ENCODE measurements at regions not wholly inside any gene's neighbourhood (a gene's known extent, or its start where the extent isn't known, plus 50 kb on each side); places are given as distances from the start of the nearest gene placed in this dataset.

DNA sequence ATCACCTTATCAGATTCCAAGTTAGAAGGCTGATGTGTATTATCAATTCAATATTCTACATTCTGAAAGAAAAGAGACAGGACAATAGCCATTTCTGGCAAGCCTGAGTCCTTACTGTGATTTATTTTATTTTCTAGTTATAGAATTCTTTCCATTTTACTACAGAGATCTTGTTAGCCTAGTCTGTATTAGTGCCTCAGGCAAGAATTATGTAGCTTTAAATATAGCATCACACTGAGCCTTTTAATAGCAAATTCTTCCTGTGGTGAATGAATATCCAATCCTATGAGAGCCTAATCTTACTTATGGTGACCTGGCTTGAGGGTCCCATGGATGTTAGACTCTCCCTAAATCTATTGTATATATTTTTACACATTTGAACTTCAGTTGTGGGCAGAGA is 732.8 kb upstream of the CITED2 start:
- H4K20me1 ChIP-seq (ENCODE audit: insufficient read depth) = no peaks in the 10 kb centered on the region
- no peaks in the 10 kb centered on the region for H3K79me2 ChIP-seq (ENCODE audit: low read depth)
- H3K36me3 ChIP-seq (ENCODE audit: low read depth) = no peaks in the 10 kb centered on the region
- no peaks in the 10 kb centered on the region for H3F3A ChIP-seq (ENCODE audit: insufficient read depth, low read depth)
- no peaks in the 10 kb centered on the region for H3K4me1 ChIP-seq (replicated peaks; ENCODE audit: insufficient read depth)
- intact Hi-C loops (cut with micrococcal nuclease; ENCODE audit: unreplicated experiment) = no loop called here
- BruUV-seq (replicated peaks) = no TSS peak
- ChIA-PET POLR2A (ENCODE audit: unreplicated experiment) (no interaction called here), CTCF (no interaction called here)
- H3K27ac ChIP-seq = no peak overlapping the region
- no peaks in the 10 kb centered on the region for H3K9me2 ChIP-seq (ENCODE audit: insufficient read depth)
- no peak for DNase-seq
- H3K9me3 ChIP-seq (ENCODE audit: insufficient read depth, low read depth) = no peaks in the 10 kb centered on the region
- H3K27me3 ChIP-seq (ENCODE audit: insufficient read depth, low read depth) = no peaks in the 10 kb centered on the region
- TF ChIP-seq EZH2 (IDR thresholded peaks at IDR 0.05; ENCODE audit: low read depth) = no peak
- TF ChIP-seq, protein P1, sequence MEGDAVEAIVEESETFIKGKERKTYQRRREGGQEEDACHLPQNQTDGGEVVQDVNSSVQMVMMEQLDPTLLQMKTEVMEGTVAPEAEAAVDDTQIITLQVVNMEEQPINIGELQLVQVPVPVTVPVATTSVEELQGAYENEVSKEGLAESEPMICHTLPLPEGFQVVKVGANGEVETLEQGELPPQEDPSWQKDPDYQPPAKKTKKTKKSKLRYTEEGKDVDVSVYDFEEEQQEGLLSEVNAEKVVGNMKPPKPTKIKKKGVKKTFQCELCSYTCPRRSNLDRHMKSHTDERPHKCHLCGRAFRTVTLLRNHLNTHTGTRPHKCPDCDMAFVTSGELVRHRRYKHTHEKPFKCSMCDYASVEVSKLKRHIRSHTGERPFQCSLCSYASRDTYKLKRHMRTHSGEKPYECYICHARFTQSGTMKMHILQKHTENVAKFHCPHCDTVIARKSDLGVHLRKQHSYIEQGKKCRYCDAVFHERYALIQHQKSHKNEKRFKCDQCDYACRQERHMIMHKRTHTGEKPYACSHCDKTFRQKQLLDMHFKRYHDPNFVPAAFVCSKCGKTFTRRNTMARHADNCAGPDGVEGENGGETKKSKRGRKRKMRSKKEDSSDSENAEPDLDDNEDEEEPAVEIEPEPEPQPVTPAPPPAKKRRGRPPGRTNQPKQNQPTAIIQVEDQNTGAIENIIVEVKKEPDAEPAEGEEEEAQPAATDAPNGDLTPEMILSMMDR (conservative IDR thresholded peaks at IDR 0.05) = no peak
- H3K4me3 ChIP-seq = no peak overlapping the region
- H3K4me2 ChIP-seq = no peak overlapping the region
- no peak overlapping the region for H2AFZ ChIP-seq

DNA sequence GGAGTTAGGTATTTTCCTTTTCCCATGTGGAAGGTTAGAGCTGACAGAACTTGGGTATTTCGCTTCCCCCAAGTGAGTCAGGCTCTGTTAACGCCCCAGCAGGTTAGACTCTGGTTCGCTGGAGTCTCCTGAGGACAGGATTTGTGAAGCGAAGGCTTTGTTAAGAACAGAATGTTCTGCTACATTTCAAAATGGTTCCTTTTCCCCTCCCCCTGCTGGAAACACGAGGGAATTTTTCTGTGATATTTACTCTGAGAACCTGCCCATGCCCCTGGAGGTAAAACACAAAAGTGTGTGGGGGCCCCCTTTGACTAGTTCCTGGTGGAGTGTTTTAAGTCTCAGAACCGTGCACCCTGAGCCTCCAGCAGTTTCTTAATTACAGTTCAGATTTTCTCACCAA is 731.4 kb upstream of the CITED2 start:
- no TSS peak for BruUV-seq (replicated peaks)
- H3K79me2 ChIP-seq (ENCODE audit: low read depth) = no peaks in the 10 kb centered on the region
- no peak overlapping the region for H3K4me3 ChIP-seq
- ChIA-PET CTCF (no interaction called here), POLR2A (ENCODE audit: unreplicated experiment) (no interaction called here)
- H3K4me1 ChIP-seq (replicated peaks; ENCODE audit: insufficient read depth) = no peaks in the 10 kb centered on the region
- no peaks in the 10 kb centered on the region for H3K27me3 ChIP-seq (ENCODE audit: insufficient read depth, low read depth)
- H3K9me2 ChIP-seq (ENCODE audit: insufficient read depth) = no peaks in the 10 kb centered on the region
- no peaks in the 10 kb centered on the region for H3K36me3 ChIP-seq (ENCODE audit: low read depth)
- intact Hi-C loops (cut with micrococcal nuclease; ENCODE audit: unreplicated experiment) = no loop called here
- no peaks in the 10 kb centered on the region for H3K9me3 ChIP-seq (ENCODE audit: insufficient read depth, low read depth)
- no peaks in the 10 kb centered on the region for H3F3A ChIP-seq (ENCODE audit: insufficient read depth, low read depth)
- H2AFZ ChIP-seq = peak overlapping the region; percentile 53
- H4K20me1 ChIP-seq (ENCODE audit: insufficient read depth) = no peaks in the 10 kb centered on the region
- H3K4me2 ChIP-seq = no peak overlapping the region
- TF ChIP-seq EZH2 (IDR thresholded peaks at IDR 0.05; ENCODE audit: low read depth) = no peak
- TF ChIP-seq, protein P1 (conservative IDR thresholded peaks at IDR 0.05) = peak; percentile 60
- no peak overlapping the region for H3K27ac ChIP-seq
- DNase-seq = no peak

DNA sequence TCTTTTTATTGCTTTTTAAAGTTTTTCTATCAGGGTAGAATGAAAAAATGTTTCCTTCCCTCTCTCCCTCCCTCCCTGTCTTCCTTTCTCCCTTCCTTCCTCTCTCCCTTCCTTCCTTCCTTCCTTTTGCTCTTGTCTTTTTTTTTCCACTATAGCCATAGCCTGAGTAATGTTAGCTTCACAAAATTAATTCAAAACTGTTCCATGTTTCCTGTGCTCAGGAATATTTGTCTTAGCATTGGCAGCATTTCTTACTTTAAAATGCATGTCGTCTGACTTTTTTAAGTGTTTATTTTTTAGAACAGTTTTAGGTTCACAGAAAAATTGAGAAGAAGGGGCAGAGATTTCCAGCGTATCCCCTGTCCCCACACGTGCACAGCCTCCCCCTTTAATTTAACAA is 730.8 kb upstream of the CITED2 start:
- intact Hi-C loops (cut with micrococcal nuclease; ENCODE audit: unreplicated experiment) = no loop called here

More for the DNA sequence above, 730.8 kb upstream of the CITED2 start:
- Histone ChIP-seq H3K9me3 (ENCODE audit: insufficient read depth, low read depth) (no peaks in the 10 kb centered on the region), H3K4me1 (replicated peaks; ENCODE audit: insufficient read depth) (no peaks in the 10 kb centered on the region), H3K27me3 (ENCODE audit: insufficient read depth, low read depth) (no peaks in the 10 kb centered on the region), H2AFZ (peak overlapping the region; percentile 53; the same call in 1 of the 2 replicates), H3K4me3 (no peak overlapping the region), H3K4me2 (no peak overlapping the region), H3F3A (ENCODE audit: insufficient read depth, low read depth) (no peaks in the 10 kb centered on the region), H3K27ac (no peak overlapping the region), H4K20me1 (ENCODE audit: insufficient read depth) (no peaks in the 10 kb centered on the region), H3K9me2 (ENCODE audit: insufficient read depth) (no peaks in the 10 kb centered on the region), H3K36me3 (ENCODE audit: low read depth) (no peaks in the 10 kb centered on the region), H3K79me2 (ENCODE audit: low read depth) (no peaks in the 10 kb centered on the region)
- ChIA-PET CTCF (no interaction called here), POLR2A (ENCODE audit: unreplicated experiment) (no interaction called here)
- BruUV-seq (replicated peaks) = no TSS peak
- DNase-seq = no peak
- TF ChIP-seq, protein P1 (conservative IDR thresholded peaks at IDR 0.05) = no peak
- TF ChIP-seq EZH2 (IDR thresholded peaks at IDR 0.05; ENCODE audit: low read depth) = no peak

All from PC-9 (cell line).